ENCODE measurements at regions not wholly inside any gene's neighbourhood (a gene's known extent, or its start where the extent isn't known, plus 50 kb on each side); places are given as distances from the start of the nearest gene placed in this dataset.
"Not testable (repeated sequence)": the region's sequence is repeated elsewhere in the genome, so short reads cannot be mapped to it uniquely, and the experiment has no call there.

GRCh38 chr5:117131048-117131679, 556.5 kb upstream of the SEMA6A start:
- H3K79me2 ChIP-seq (ENCODE audit: low read depth) = no peaks in the 10 kb centered on the region
- H3K9me2 ChIP-seq (ENCODE audit: insufficient read depth) = no peaks in the 10 kb centered on the region
- H3K4me3 ChIP-seq = no peak overlapping the region
- TF ChIP-seq CTCF (conservative IDR thresholded peaks at IDR 0.05) (no peak), EZH2 (IDR thresholded peaks at IDR 0.05; ENCODE audit: low read depth) (no peak)
- no peak overlapping the region for H2AFZ ChIP-seq
- intact Hi-C loops (cut with micrococcal nuclease; ENCODE audit: unreplicated experiment) = no loop called here
- DNase-seq = no peak
- BruUV-seq (replicated peaks) = no TSS peak
- no peaks in the 10 kb centered on the region for H3K4me1 ChIP-seq (replicated peaks; ENCODE audit: insufficient read depth)
- 0 out of 2 replicates have a peak, but pooled peaks cover 4% of the 10 kb centered on the region for H4K20me1 ChIP-seq (ENCODE audit: insufficient read depth)
- H3K9me3 ChIP-seq (ENCODE audit: insufficient read depth, low read depth) = no peaks in the 10 kb centered on the region
- H3K27me3 ChIP-seq (ENCODE audit: insufficient read depth, low read depth) = no peaks in the 10 kb centered on the region
- no peak overlapping the region for H3K27ac ChIP-seq
- no peaks in the 10 kb centered on the region for H3F3A ChIP-seq (ENCODE audit: insufficient read depth, low read depth)
- H3K36me3 ChIP-seq (ENCODE audit: low read depth) = no peaks in the 10 kb centered on the region
- ChIA-PET POLR2A (ENCODE audit: unreplicated experiment) (no interaction called here), CTCF (no interaction called here)
- no peak overlapping the region for H3K4me2 ChIP-seq

DNA sequence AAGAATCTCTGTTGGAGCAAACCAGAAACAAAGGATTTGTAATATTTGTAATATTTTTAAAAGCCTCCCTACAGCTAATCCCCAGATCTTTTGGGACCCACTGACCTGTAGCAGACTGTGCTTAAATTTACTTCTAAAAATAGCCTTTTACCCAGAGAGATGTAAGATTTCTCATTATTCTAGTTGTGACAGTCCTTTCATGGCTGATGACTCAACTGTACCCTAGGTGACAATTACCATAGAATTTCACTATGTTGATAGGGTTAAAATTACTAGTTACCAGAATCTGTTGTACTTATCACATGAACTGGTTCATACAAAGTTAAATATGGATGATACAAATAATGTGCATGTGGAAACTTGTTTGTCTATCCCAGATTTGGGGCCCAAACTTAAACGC, 543.9 kb upstream of the SEMA6A start:
- Histone ChIP-seq H3F3A (ENCODE audit: insufficient read depth, low read depth) (no peaks in the 10 kb centered on the region), H3K4me3 (no peak overlapping the region), H3K79me2 (ENCODE audit: low read depth) (no peaks in the 10 kb centered on the region), H2AFZ (no peak overlapping the region), H3K36me3 (ENCODE audit: low read depth) (no peaks in the 10 kb centered on the region), H3K27ac (no peak overlapping the region), H3K9me2 (ENCODE audit: insufficient read depth) (no peaks in the 10 kb centered on the region), H3K4me2 (no peak overlapping the region), H3K27me3 (ENCODE audit: insufficient read depth, low read depth) (no peaks in the 10 kb centered on the region), H3K4me1 (replicated peaks; ENCODE audit: insufficient read depth) (no peaks in the 10 kb centered on the region), H3K9me3 (ENCODE audit: insufficient read depth, low read depth) (no peaks in the 10 kb centered on the region), H4K20me1 (ENCODE audit: insufficient read depth) (no peaks in the 10 kb centered on the region)
- TF ChIP-seq EZH2 (IDR thresholded peaks at IDR 0.05; ENCODE audit: low read depth) (no peak), CTCF (conservative IDR thresholded peaks at IDR 0.05) (no peak)
- CTCF ChIA-PET = no interaction called here
- no TSS peak for BruUV-seq (replicated peaks)
- no peak for DNase-seq
- intact Hi-C loops (cut with micrococcal nuclease; ENCODE audit: unreplicated experiment) = no loop called here
- POLR2A ChIA-PET (ENCODE audit: unreplicated experiment) = no interaction called here

- BruUV-seq (replicated peaks); DNase-seq; CTCF ChIA-PET; H3K9me2 ChIP-seq (ENCODE audit: insufficient read depth); H4K20me1 ChIP-seq (ENCODE audit: insufficient read depth); H3K27ac ChIP-seq; H3K4me2 ChIP-seq; intact Hi-C loops (cut with micrococcal nuclease; ENCODE audit: unreplicated experiment); H3K4me3 ChIP-seq; H3K79me2 ChIP-seq (ENCODE audit: low read depth); H3K9me3 ChIP-seq (ENCODE audit: insufficient read depth, low read depth); H2AFZ ChIP-seq; H3K4me1 ChIP-seq (replicated peaks; ENCODE audit: insufficient read depth); POLR2A ChIA-PET (ENCODE audit: unreplicated experiment); H3K27me3 ChIP-seq (ENCODE audit: insufficient read depth, low read depth); H3K36me3 ChIP-seq (ENCODE audit: low read depth); H3F3A ChIP-seq (ENCODE audit: insufficient read depth, low read depth): not testable (repeated sequence)
These were observed 542.7 kb upstream of the SEMA6A start for GRCh38 chr5:117117314-117117713.

DNA sequence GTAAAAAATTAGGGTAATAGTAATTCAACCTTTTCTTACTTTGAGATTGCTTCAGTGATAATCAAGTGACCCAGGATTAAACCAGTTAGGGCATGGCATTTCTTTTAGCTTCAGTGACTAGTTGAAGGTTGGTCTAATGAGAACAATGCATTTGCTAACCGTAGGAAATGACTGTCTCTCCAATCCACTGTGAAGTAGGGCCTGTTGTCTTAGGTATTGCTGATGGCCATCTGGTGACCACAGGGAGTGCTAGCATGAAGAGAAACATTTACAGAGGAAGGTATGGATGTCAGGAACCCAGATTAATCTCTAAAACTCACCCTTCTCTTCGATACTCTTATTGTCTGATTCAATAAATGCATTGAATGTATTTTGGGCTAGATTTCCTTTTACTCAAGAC, 535.9 kb upstream of the SEMA6A start:
- ChIA-PET CTCF (no interaction called here), POLR2A (ENCODE audit: unreplicated experiment) (no interaction called here)
- Histone ChIP-seq H3K4me2 (no peak overlapping the region), H3K4me1 (replicated peaks; ENCODE audit: insufficient read depth) (no peaks in the 10 kb centered on the region), H3K4me3 (no peak overlapping the region), H4K20me1 (ENCODE audit: insufficient read depth) (no peaks in the 10 kb centered on the region), H3K9me3 (ENCODE audit: insufficient read depth, low read depth) (no peaks in the 10 kb centered on the region), H3K79me2 (ENCODE audit: low read depth) (no peaks in the 10 kb centered on the region), H3K27me3 (ENCODE audit: insufficient read depth, low read depth) (no peaks in the 10 kb centered on the region), H2AFZ (no peak overlapping the region), H3K27ac (no peak overlapping the region), H3K36me3 (ENCODE audit: low read depth) (no peaks in the 10 kb centered on the region), H3K9me2 (ENCODE audit: insufficient read depth) (no peaks in the 10 kb centered on the region), H3F3A (ENCODE audit: insufficient read depth, low read depth) (no peaks in the 10 kb centered on the region)
- DNase-seq = no peak
- BruUV-seq (replicated peaks) = no TSS peak
- TF ChIP-seq EZH2 (IDR thresholded peaks at IDR 0.05; ENCODE audit: low read depth) = no peak
- TF ChIP-seq CTCF (conservative IDR thresholded peaks at IDR 0.05) = no peak
- intact Hi-C loops (cut with micrococcal nuclease; ENCODE audit: unreplicated experiment) = no loop called here
